Tibial nerve (tissue), 4 donors: ENCODE measurements at regions not wholly inside any gene's neighbourhood (a gene's known extent, or its start where the extent isn't known, plus 50 kb on each side); places are given as distances from the start of the nearest gene placed in this dataset.

Experiments
- DNase-seq, 2 donors: peaks; one replicate each; pipeline ENCODE4 v3.0.0-alpha.2; 2019; ENCODE audit warnings: low spot score in 2 of 2
- H3K27ac ChIP-seq, 4 donors: fragments of 200-600 bp; sonication (generic) in 3 of 4; one replicate each; pipeline ENCODE4 v1.5.1; 2017 to 2019; ENCODE audit warnings: mild to moderate bottlenecking in 1 of 4
- H3K27me3 ChIP-seq, 2 donors: fragments of 200-600 bp; sonication (generic) in 1 of 2; one replicate each; pipeline versions ENCODE4 v1.5.1 to v1.6.0; 2017 to 2019
- H3K36me3 ChIP-seq, 3 donors: fragments of 200-600 bp; sonication (generic); one replicate each; pipeline ENCODE4 v1.5.1; 2018 to 2019
- H3K4me1 ChIP-seq, 4 donors: fragments of 200-600 bp; sonication (generic) in 3 of 4; one replicate each; pipeline ENCODE4 v1.5.1; 2017 to 2019
- H3K4me3 ChIP-seq, 4 donors: fragments of 200-600 bp; sonication (generic) in 3 of 4; one replicate each; pipeline ENCODE4 v1.5.1; 2017 to 2019; ENCODE audit warnings: mild to moderate bottlenecking in 1 of 4, moderate library complexity in 1 of 4
- H3K9me3 ChIP-seq, 4 donors: fragments of 200-600 bp; sonication (generic) in 3 of 4; one replicate each; pipeline ENCODE4 v1.5.1; 2017 to 2019
- CTCF ChIP-seq, 5 experiments: fragments of 200-600 bp in 3 of 5; fragments of 450-650 bp in 2 of 5; sonication (generic) in 3 of 5; IDR thresholded peaks; one replicate each; pipeline ENCODE4 v1.5.1; 2016 to 2019; ENCODE audit warnings: antibody characterized with exemption in 5 of 5, mild to moderate bottlenecking in 3 of 5, moderate library complexity in 2 of 5
- EP300 ChIP-seq, 2 donors: sonication (generic); formaldehyde crosslinking; IDR thresholded peaks; one replicate each; pipeline ENCODE4 v1.6.1; 2017; ENCODE audit warnings: antibody characterized with exemption in 2 of 2, mild to moderate bottlenecking in 1 of 2
- POLR2A ChIP-seq, 2 donors: fragments of 450-650 bp; IDR thresholded peaks; one replicate each; pipeline ENCODE4 v1.6.1; 2017; ENCODE audit warnings: antibody characterized with exemption in 2 of 2, mild to moderate bottlenecking in 2 of 2, moderate library complexity in 2 of 2
- WGBS, 2 donors: methylation state at CpG; one replicate each; pipeline ENCODE4 v1.1.5; 2018; 5-methylcytosine and 5-hydroxymethylcytosine counted together

- Histone ChIP-seq H3K9me3 (peaks cover 0 to 19% (median 0%) of the 10 kb centered on the region in 4 donors), H3K27me3 (no peaks in the 10 kb centered on the region), H3K4me1 (peaks cover 0 to 14% (median 3%) of the 10 kb centered on the region in 4 donors), H3K27ac (no peak overlapping the region), H3K36me3 (peaks cover 0 to 19% (median 0%) of the 10 kb centered on the region in 3 donors), H3K4me3 (no peak overlapping the region)
- no peak for DNase-seq
- 95% methylated on average over 9 of the region's 9 CpGs for whole genome bisulfite sequencing, 2 donors
- TF ChIP-seq CTCF (IDR thresholded peaks at IDR 0.05) (no peak), EP300 (IDR thresholded peaks at IDR 0.05) (no peak), POLR2A (IDR thresholded peaks at IDR 0.05) (no peak)
Measured at GRCh38 chr4:123114084-123114914, 191.9 kb upstream of the NUDT6 start.

GRCh38 chr4:123114915-123115756 is 192.7 kb upstream of the NUDT6 start:
- Histone ChIP-seq H3K36me3 (peaks cover 0 to 19% (median 0%) of the 10 kb centered on the region in 3 donors), H3K4me1 (peaks cover 0 to 9% (median 3%) of the 10 kb centered on the region in 4 donors), H3K4me3 (no peak overlapping the region), H3K9me3 (peaks cover 0 to 19% (median 0%) of the 10 kb centered on the region in 4 donors), H3K27me3 (no peaks in the 10 kb centered on the region), H3K27ac (no peak overlapping the region)
- 95 to 97% methylated on average over 32 to 38 of the region's 39 CpGs for WGBS, 2 donors
- DNase-seq = no peak
- TF ChIP-seq CTCF (IDR thresholded peaks at IDR 0.05) (no peak), EP300 (IDR thresholded peaks at IDR 0.05) (no peak), POLR2A (IDR thresholded peaks at IDR 0.05) (no peak)

- Histone ChIP-seq H3K9me3 (peaks cover 0 to 19% (median 0%) of the 10 kb centered on the region in 4 donors), H3K4me1 (peaks cover 0 to 9% (median 3%) of the 10 kb centered on the region in 4 donors), H3K36me3 (peaks cover 0 to 19% (median 0%) of the 10 kb centered on the region in 3 donors), H3K27me3 (no peaks in the 10 kb centered on the region), H3K27ac (peak overlapping the region in 1 of 4 donors; percentile 4), H3K4me3 (no peak overlapping the region)
- WGBS, 2 donors = 55 to 57% methylated on average over 1 of the region's 1 CpG
- DNase-seq = no peak
- TF ChIP-seq POLR2A (IDR thresholded peaks at IDR 0.05) = no peak
- no peak for TF ChIP-seq CTCF (IDR thresholded peaks at IDR 0.05)
Measured at GRCh38 chr4:123116412-123116811, 194.0 kb upstream of the NUDT6 start.

- Histone ChIP-seq H3K4me3 (no peak overlapping the region), H3K4me1 (peaks cover 0 to 9% (median 3%) of the 10 kb centered on the region in 4 donors), H3K27me3 (no peaks in the 10 kb centered on the region), H3K9me3 (peaks cover 0 to under 1% (median 0%) of the 10 kb centered on the region in 4 donors), H3K27ac (no peak overlapping the region), H3K36me3 (no peaks in the 10 kb centered on the region)
- DNase-seq = no peak
- WGBS, 2 donors = 100% methylated on average over 1 of the region's 1 CpG
- TF ChIP-seq CTCF (IDR thresholded peaks at IDR 0.05) (no peak), EP300 (IDR thresholded peaks at IDR 0.05) (no peak), POLR2A (IDR thresholded peaks at IDR 0.05) (no peak)
Measured at GRCh38 chr4:123120473-123120872, 198.1 kb upstream of the NUDT6 start.
